ENCODE measurements at regions not wholly inside any gene's neighbourhood (a gene's known extent, or its start where the extent isn't known, plus 50 kb on each side); places are given as distances from the start of the nearest gene placed in this dataset.

GRCh38 chrY:17235769-17236168, 644.3 kb downstream of the CDY2B start:
- DNase-seq (ENCODE audit: low spot score): no peak
- FAIRE-seq: no peak

- no peak for DNase-seq (ENCODE audit: low spot score)
- FAIRE-seq: peak; percentile 2
Observed at GRCh38 chrY:17233435-17234109, 646.4 kb downstream of the CDY2B start.

- DNase-seq (ENCODE audit: low spot score): peak; percentile 31
- FAIRE-seq: peak; percentile 91
Observed at GRCh38 chrY:17231994-17232393, 648.0 kb downstream of the CDY2B start.

GRCh38 chrY:17223502-17223901, 656.5 kb downstream of the CDY2B start:
- DNase-seq (ENCODE audit: low spot score): no peak
- no peak for FAIRE-seq

- FAIRE-seq: no peak
- no peak for DNase-seq (ENCODE audit: low spot score)
Observed at GRCh38 chrY:17202395-17202794, 677.6 kb downstream of the CDY2B start.

GRCh38 chrY:17184299-17184698, 695.7 kb downstream of the CDY2B start:
- no peak for DNase-seq (ENCODE audit: low spot score)
- FAIRE-seq: no peak

- peak; percentile 64 for DNase-seq (ENCODE audit: low spot score)
- FAIRE-seq: peak; percentile 90
Observed at GRCh38 chrY:17166881-17167280, 713.1 kb downstream of the CDY2B start.

GRCh38 chrY:17122166-17122565, 757.9 kb downstream of the CDY2B start:
- FAIRE-seq: no peak

GRCh38 chrY:17085303-17085702, 794.7 kb downstream of the CDY2B start:
- no peak for FAIRE-seq
- DNase-seq (ENCODE audit: low spot score): no peak

More at GRCh38 chrY:17122166-17122565, 757.9 kb downstream of the CDY2B start:
- DNase-seq (ENCODE audit: low spot score): no peak

GRCh38 chrY:17079887-17080286, 800.1 kb downstream of the CDY2B start:
- FAIRE-seq (no peak), DNase-seq (ENCODE audit: low spot score) (no peak)

- DNase-seq (ENCODE audit: low spot score): peak; percentile 83
- FAIRE-seq: peak; percentile 94
Observed at GRCh38 chrY:17067307-17067706, 812.7 kb downstream of the CDY2B start.

GRCh38 chrY:17053041-17053440, 827.0 kb downstream of the CDY2B start:
- no peak for FAIRE-seq
- DNase-seq (ENCODE audit: low spot score): no peak

GRCh38 chrY:17050374-17050773, 829.6 kb downstream of the CDY2B start:
- FAIRE-seq: no peak

GRCh38 chrY:17045124-17045523, 834.9 kb downstream of the CDY2B start:
- FAIRE-seq (no peak), DNase-seq (ENCODE audit: low spot score) (peak; percentile 41)

More at GRCh38 chrY:17050374-17050773, 829.6 kb downstream of the CDY2B start:
- DNase-seq (ENCODE audit: low spot score): no peak

- FAIRE-seq (no peak), DNase-seq (ENCODE audit: low spot score) (no peak)
Observed at GRCh38 chrY:17044723-17045122, 835.3 kb downstream of the CDY2B start.

- DNase-seq (ENCODE audit: low spot score) (peak; percentile 90), FAIRE-seq (peak; percentile 94)
Observed at GRCh38 chrY:17044272-17044671, 835.7 kb downstream of the CDY2B start.

GRCh38 chrY:17038439-17038838, 841.6 kb downstream of the CDY2B start:
- FAIRE-seq: no peak
- no peak for DNase-seq (ENCODE audit: low spot score)

- no peak for FAIRE-seq
- no peak for DNase-seq (ENCODE audit: low spot score)
Observed at GRCh38 chrY:17018126-17018525, 861.9 kb downstream of the CDY2B start.

GRCh38 chrY:16993551-16993950, 886.5 kb downstream of the CDY2B start:
- DNase-seq (ENCODE audit: low spot score) (no peak), FAIRE-seq (no peak)

- no peak for FAIRE-seq
- no peak for DNase-seq (ENCODE audit: low spot score)
Observed at GRCh38 chrY:16981776-16982175, 898.2 kb downstream of the CDY2B start.

- FAIRE-seq (no peak), DNase-seq (ENCODE audit: low spot score) (no peak)
Observed at GRCh38 chrY:16959071-16959470, 920.9 kb downstream of the CDY2B start.

GRCh38 chrY:16947221-16947620, 932.8 kb downstream of the CDY2B start:
- FAIRE-seq: no peak
- no peak for DNase-seq (ENCODE audit: low spot score)
